Mucosa of descending colon (tissue), 3 donors: ENCODE measurements at regions not wholly inside any gene's neighbourhood (a gene's known extent, or its start where the extent isn't known, plus 50 kb on each side); places are given as distances from the start of the nearest gene placed in this dataset.

Experiments used
- ATAC-seq: fragments of 200-7000 bp; cut with Tn5 transposase; one replicate; pipeline ENCODE4 v1.9.1; 2020; ENCODE audit warnings: mild to moderate bottlenecking, moderate library complexity
- DNase-seq, 3 donors: peaks; one replicate each; pipeline ENCODE4 v3.0.0-alpha.2; 2020
- H3K36me3 ChIP-seq: fragments of 200-600 bp; one replicate; pipeline ENCODE4 v1.8.0; 2021; ENCODE audit warnings: low read depth, mild to moderate bottlenecking
- H3K4me1 ChIP-seq: fragments of 200-600 bp; one replicate; pipeline ENCODE4 v1.8.0; 2021; ENCODE audit warnings: low read depth, mild to moderate bottlenecking
- H3K4me3 ChIP-seq: fragments of 200-600 bp; one replicate; pipeline ENCODE4 v1.8.0; 2021; ENCODE audit warnings: mild to moderate bottlenecking
- H3K9me3 ChIP-seq: fragments of 200-600 bp; one replicate; pipeline ENCODE4 v1.8.0; 2021; ENCODE audit warnings: mild to moderate bottlenecking
- CTCF ChIP-seq: fragments of 200-600 bp; IDR thresholded peaks from one replicate; pipeline ENCODE4 v1.8.0; 2022; ENCODE audit warnings: antibody characterized with exemption, mild to moderate bottlenecking
- intact Hi-C, 2 donors: fragments of 100-400 bp; cut with DNase I in 1 of 2; cut with micrococcal nuclease in 1 of 2; formaldehyde crosslinking; loops; one replicate each; pipeline versions ENCODE4 v1.11.0 to v1.11.1; 2022; cut with DNase I, micrococcal nuclease
- donor health status: DM: no; HTN: no; CAD: no; lungs with moderate emphysema.
- donor health status: DM: no; HTN: no; CAD: no.
- donor health status: DM: no; HTN: yes; CAD: no.

- H3K4me1 ChIP-seq: no peaks in the 10 kb centered on the region
- no peak for TF ChIP-seq CTCF
- DNase-seq (no peak), ATAC-seq (no peak)
- H3K36me3 ChIP-seq: no peaks in the 10 kb centered on the region
- intact Hi-C loops: no loop called here
- H3K9me3 ChIP-seq: peaks cover 4% of the 10 kb centered on the region
- H3K4me3 ChIP-seq: no peak overlapping the region
Observed at GRCh38 chr17:14458724-14459123, 157.8 kb downstream of the HS3ST3B1 start.

GRCh38 chr17:14454746-14455145 lies 153.9 kb downstream of the HS3ST3B1 start:
- Histone ChIP-seq H3K9me3 (no peaks in the 10 kb centered on the region), H3K4me1 (no peaks in the 10 kb centered on the region), H3K4me3 (no peak overlapping the region), H3K36me3 (no peaks in the 10 kb centered on the region)
- intact Hi-C loops: no loop called here
- DNase-seq (no peak), ATAC-seq (no peak)
- no peak for TF ChIP-seq CTCF

GRCh38 chr17:14452856-14453255 lies 152.0 kb downstream of the HS3ST3B1 start:
- no peak overlapping the region for H3K4me3 ChIP-seq
- H3K9me3 ChIP-seq: no peaks in the 10 kb centered on the region
- intact Hi-C loops: no loop called here
- DNase-seq: no peak
- ATAC-seq: no peak
- no peaks in the 10 kb centered on the region for H3K4me1 ChIP-seq
- TF ChIP-seq CTCF: no peak
- no peaks in the 10 kb centered on the region for H3K36me3 ChIP-seq

GRCh38 chr17:14451729-14452191 lies 150.9 kb downstream of the HS3ST3B1 start:
- Histone ChIP-seq H3K36me3 (no peaks in the 10 kb centered on the region), H3K4me3 (no peak overlapping the region), H3K9me3 (no peaks in the 10 kb centered on the region), H3K4me1 (no peaks in the 10 kb centered on the region)
- DNase-seq (peak in 1 of 3 donors; percentile 6), ATAC-seq (no peak)
- no peak for TF ChIP-seq CTCF
- intact Hi-C loops: no loop called here

- DNase-seq (no peak), ATAC-seq (no peak)
- intact Hi-C loops: no loop called here
- H3K4me1 ChIP-seq: no peaks in the 10 kb centered on the region
- no peak for TF ChIP-seq CTCF
- no peaks in the 10 kb centered on the region for H3K9me3 ChIP-seq
- H3K36me3 ChIP-seq: no peaks in the 10 kb centered on the region
- no peak overlapping the region for H3K4me3 ChIP-seq
Observed at GRCh38 chr17:14448818-14449217, 147.9 kb downstream of the HS3ST3B1 start.

- TF ChIP-seq CTCF: no peak
- H3K9me3 ChIP-seq: no peaks in the 10 kb centered on the region
- ATAC-seq (no peak), DNase-seq (no peak)
- no peaks in the 10 kb centered on the region for H3K4me1 ChIP-seq
- intact Hi-C loops: no loop called here
- no peaks in the 10 kb centered on the region for H3K36me3 ChIP-seq
- H3K4me3 ChIP-seq: no peak overlapping the region
Observed at GRCh38 chr17:14446825-14447224, 145.9 kb downstream of the HS3ST3B1 start.
